Mesenchymal stem cell (in vitro differentiated cells and primary cell): ENCODE measurements at regions not wholly inside any gene's neighbourhood (a gene's known extent, or its start where the extent isn't known, plus 50 kb on each side); places are given as distances from the start of the nearest gene placed in this dataset.

Source experiments
- DNase-seq: peaks from one replicate; pipeline ENCODE4 v3.0.0-alpha.2; 2013
- H2AFZ ChIP-seq: one replicate; pipeline ENCODE4 v1.6.1; 2013; ENCODE audit warnings: low read depth, mild to moderate bottlenecking, control low read depth, inconsistent platforms, low read length, moderate library complexity
- H2AK5ac ChIP-seq: 2 replicates; pipeline ENCODE4 v1.6.1; 2013; ENCODE audit warnings: low read length, moderate library complexity, mild to moderate bottlenecking, inconsistent platforms; ENCODE audit not compliant: severe bottlenecking
- H2BK120ac ChIP-seq: one replicate; pipeline ENCODE4 v1.6.1; 2013; ENCODE audit warnings: low read depth, mild to moderate bottlenecking, inconsistent platforms, low read length, moderate library complexity
- H2BK12ac ChIP-seq, 2 experiments: one replicate each; pipeline ENCODE4 v1.6.1; 2013; ENCODE audit warnings: inconsistent platforms in 2 of 2, low read length in 2 of 2, mild to moderate bottlenecking in 2 of 2, moderate library complexity in 2 of 2, control low read depth in 1 of 2
- H2BK15ac ChIP-seq: one replicate; pipeline ENCODE4 v1.6.1; 2013; ENCODE audit warnings: mild to moderate bottlenecking, low read depth, inconsistent platforms; ENCODE audit not compliant: poor library complexity, severe bottlenecking
- H2BK5ac ChIP-seq: 2 replicates; pipeline ENCODE4 v1.6.1; 2013; ENCODE audit warnings: low read depth, mild to moderate bottlenecking, low read length, control low read depth, inconsistent platforms; ENCODE audit not compliant: poor library complexity, severe bottlenecking
- H3K14ac ChIP-seq, 2 experiments: one replicate each; pipeline ENCODE4 v1.6.1; 2013; ENCODE audit warnings: inconsistent platforms in 2 of 2, low read length in 2 of 2, control low read depth in 1 of 2, mild to moderate bottlenecking in 1 of 2, moderate library complexity in 1 of 2
- H3K18ac ChIP-seq, 2 experiments: one replicate each; pipeline ENCODE4 v1.6.1; 2013; ENCODE audit warnings: inconsistent platforms in 2 of 2, low read length in 2 of 2, control low read depth in 1 of 2, low read depth in 1 of 2, mild to moderate bottlenecking in 1 of 2
- H3K23ac ChIP-seq, 2 experiments: one replicate each; pipeline ENCODE4 v1.6.1; 2013; ENCODE audit warnings: inconsistent platforms in 2 of 2, low read length in 2 of 2, mild to moderate bottlenecking in 2 of 2, moderate library complexity in 2 of 2, control low read depth in 1 of 2
- H3K27ac ChIP-seq: 2 replicates; pipeline ENCODE4 v1.5.1; 2013; ENCODE audit warnings: mild to moderate bottlenecking, moderate library complexity, low read length, control low read depth, inconsistent platforms; ENCODE audit not compliant: poor library complexity, severe bottlenecking
- H3K27me3 ChIP-seq, 2 experiments: 2 replicates each; pipeline versions ENCODE4 v1.6.1 to v1.7.0; 2013; ENCODE audit warnings: low read length in 2 of 2, mild to moderate bottlenecking in 2 of 2, moderate library complexity in 2 of 2, control low read depth in 1 of 2, inconsistent platforms in 1 of 2; ENCODE audit not compliant: control insufficient read depth in 1 of 2, insufficient read depth in 1 of 2
- H3K36me3 ChIP-seq, 2 experiments: 2 replicates each; pipeline versions ENCODE4 v1.6.1 to v1.7.0; 2013; ENCODE audit warnings: low read length in 2 of 2, control low read depth in 1 of 2, inconsistent platforms in 1 of 2, low read depth in 1 of 2, mild to moderate bottlenecking in 1 of 2; ENCODE audit not compliant: insufficient read depth in 2 of 2, control insufficient read depth in 1 of 2
- H3K4ac ChIP-seq, 2 experiments: one replicate each; pipeline ENCODE4 v1.6.1; 2013; ENCODE audit warnings: inconsistent platforms in 2 of 2, low read length in 2 of 2, mild to moderate bottlenecking in 2 of 2, moderate library complexity in 2 of 2, control low read depth in 1 of 2, low read depth in 1 of 2
- H3K4me1 ChIP-seq: 2 replicates; pipeline ENCODE4 v1.6.1; 2013; ENCODE audit warnings: low read depth, low read length, control low read depth; ENCODE audit not compliant: control insufficient read depth, insufficient read depth
- H3K4me2 ChIP-seq: 2 replicates; pipeline ENCODE4 v1.6.1; 2013; ENCODE audit warnings: low read length, mild to moderate bottlenecking, inconsistent platforms; ENCODE audit not compliant: poor library complexity, severe bottlenecking
- H3K4me3 ChIP-seq, 2 experiments: 2 replicates each; pipeline versions ENCODE4 v1.5.1 to v1.7.0; 2013; ENCODE audit warnings: low read length in 2 of 2, mild to moderate bottlenecking in 2 of 2, control low read depth in 1 of 2, low read depth in 1 of 2; ENCODE audit not compliant: insufficient read depth in 1 of 2
- H3K79me1 ChIP-seq: replicated peaks from 2 replicates; pipeline ENCODE4 v1.6.1; 2013; ENCODE audit warnings: mild to moderate bottlenecking, control low read depth, low read length, inconsistent platforms; ENCODE audit not compliant: poor library complexity, severe bottlenecking
- H3K9ac ChIP-seq: 2 replicates; pipeline ENCODE4 v1.7.0; 2013; ENCODE audit warnings: mild to moderate bottlenecking, low read length, moderate library complexity
- H3K9me3 ChIP-seq: 2 replicates; pipeline ENCODE4 v1.7.0; 2013; ENCODE audit warnings: mild to moderate bottlenecking, low read length; ENCODE audit not compliant: control insufficient read depth
- H4K8ac ChIP-seq: one replicate; pipeline ENCODE4 v1.6.1; 2013; ENCODE audit warnings: inconsistent platforms, mild to moderate bottlenecking, low read length, moderate library complexity
- H4K91ac ChIP-seq: one replicate; pipeline ENCODE4 v1.6.1; 2013; ENCODE audit warnings: mild to moderate bottlenecking, low read length, inconsistent platforms
- WGBS: methylation state at CpG from one replicate; pipeline ENCODE4 v1.1.7; 2013; ENCODE audit warnings: mixed read lengths; 5-methylcytosine and 5-hydroxymethylcytosine counted together

GRCh38 chr13:58907347-58907746 is 1256.4 kb downstream of the DIAPH3 start:
- Histone ChIP-seq H3K27ac (no peak overlapping the region), H3K14ac (no peak overlapping the region), H3K4me2 (no peak overlapping the region), H3K9me3 (peaks cover 6% of the 10 kb centered on the region), H2BK120ac (no peak overlapping the region), H3K9ac (no peak overlapping the region), H3K4me3 (no peak overlapping the region), H3K23ac (no peak overlapping the region), H2BK12ac (no peak overlapping the region), H4K91ac (no peak overlapping the region), H3K27me3 (no peaks in the 10 kb centered on the region), H3K4ac (no peak overlapping the region), H3K79me1 (no peaks in the 10 kb centered on the region), H4K8ac (no peak overlapping the region), H3K36me3 (no peaks in the 10 kb centered on the region), H2AFZ (no peak overlapping the region), H3K18ac (no peak overlapping the region), H2BK5ac (no peak overlapping the region), H2AK5ac (no peak overlapping the region), H3K4me1 (no peaks in the 10 kb centered on the region), H2BK15ac (no peak overlapping the region)
- DNase-seq: no peak

GRCh38 chr13:58908019-58908679 is 1255.6 kb downstream of the DIAPH3 start:
- H4K8ac ChIP-seq: no peak overlapping the region
- no peaks in the 10 kb centered on the region for H3K79me1 ChIP-seq
- H2BK5ac ChIP-seq: no peak overlapping the region
- DNase-seq: no peak
- H3K14ac ChIP-seq: no peak overlapping the region
- H3K27me3 ChIP-seq: no peaks in the 10 kb centered on the region
- no peak overlapping the region for H3K4me2 ChIP-seq
- H2AFZ ChIP-seq: no peak overlapping the region
- H3K23ac ChIP-seq: no peak overlapping the region
- H3K18ac ChIP-seq: no peak overlapping the region
- H3K4me3 ChIP-seq: no peak overlapping the region
- 71% methylated on average over 1 of the region's 2 CpGs for WGBS
- H4K91ac ChIP-seq: no peak overlapping the region
- no peak overlapping the region for H3K4ac ChIP-seq
- no peaks in the 10 kb centered on the region for H3K4me1 ChIP-seq
- H2BK15ac ChIP-seq: no peak overlapping the region
- peaks cover 6% of the 10 kb centered on the region for H3K9me3 ChIP-seq
- no peak overlapping the region for H3K9ac ChIP-seq
- no peak overlapping the region for H2BK120ac ChIP-seq
- H3K27ac ChIP-seq: no peak overlapping the region
- H2AK5ac ChIP-seq: no peak overlapping the region
- H3K36me3 ChIP-seq: no peaks in the 10 kb centered on the region
- no peak overlapping the region for H2BK12ac ChIP-seq

GRCh38 chr13:58919551-58919950 is 1244.2 kb downstream of the DIAPH3 start:
- H3K9me3 ChIP-seq: peaks cover 7% of the 10 kb centered on the region
- H3K4me3 ChIP-seq: no peak overlapping the region
- WGBS: 35% methylated on average over 2 of the region's 3 CpGs

GRCh38 chr13:58921129-58921528 is 1242.6 kb downstream of the DIAPH3 start:
- Histone ChIP-seq H3K79me1 (no peaks in the 10 kb centered on the region), H2BK15ac (no peak overlapping the region), H3K14ac (no peak overlapping the region), H3K36me3 (no peaks in the 10 kb centered on the region), H3K4me3 (no peak overlapping the region), H2BK120ac (no peak overlapping the region), H3K27me3 (no peaks in the 10 kb centered on the region), H3K4me1 (no peaks in the 10 kb centered on the region), H2AK5ac (no peak overlapping the region), H2BK12ac (no peak overlapping the region), H3K9ac (no peak overlapping the region), H3K9me3 (peaks cover 9% of the 10 kb centered on the region), H3K4me2 (no peak overlapping the region), H3K18ac (no peak overlapping the region), H3K4ac (no peak overlapping the region), H2AFZ (no peak overlapping the region), H3K27ac (no peak overlapping the region), H3K23ac (no peak overlapping the region), H4K91ac (no peak overlapping the region), H4K8ac (no peak overlapping the region), H2BK5ac (no peak overlapping the region)
- 87% methylated on average over 3 of the region's 3 CpGs for WGBS
- DNase-seq: no peak

More at GRCh38 chr13:58919551-58919950, 1244.2 kb downstream of the DIAPH3 start:
- Histone ChIP-seq H3K23ac (no peak overlapping the region), H3K27me3 (no peaks in the 10 kb centered on the region), H3K4me2 (no peak overlapping the region), H2BK12ac (no peak overlapping the region), H2BK15ac (no peak overlapping the region), H2AK5ac (no peak overlapping the region), H2AFZ (no peak overlapping the region), H4K8ac (no peak overlapping the region), H2BK5ac (no peak overlapping the region), H3K4me1 (no peaks in the 10 kb centered on the region), H3K36me3 (no peaks in the 10 kb centered on the region), H2BK120ac (no peak overlapping the region), H3K27ac (no peak overlapping the region), H3K14ac (no peak overlapping the region), H3K79me1 (no peaks in the 10 kb centered on the region), H4K91ac (no peak overlapping the region), H3K4ac (no peak overlapping the region), H3K18ac (no peak overlapping the region), H3K9ac (no peak overlapping the region)
- DNase-seq: peak; percentile 76
